HCT116 (cell line): ENCODE measurements at regions not wholly inside any gene's neighbourhood (a gene's known extent, or its start where the extent isn't known, plus 50 kb on each side); places are given as distances from the start of the nearest gene placed in this dataset.
A peak's percentile ranks its signal among the peaks of the same experiment; 100 is the strongest.

Experiments
- ATAC-seq: fragments of 200-7000 bp; cut with Tn5 transposase; 2 replicates; pipeline ENCODE4 v1.9.1; 2020; ENCODE audit warnings: mild to moderate bottlenecking, moderate library complexity
- BruUV-seq: library from RNA; stranded (reverse); fragments of 400-500 nt; replicated peaks from 2 replicates; lab custom pipeline; 2021; lab: Mats Ljungman, UMichigan
- CTCF ChIA-PET: fragments of 300-600 bp; sonication (Branson Sonifier 250); formaldehyde crosslinking; loops from one replicate; lab custom pipeline; 2021; ENCODE audit warnings: antibody characterized with exemption; lab: Charles Lee
- POLR2A ChIA-PET: fragments of 300-600, 350-600 bp; sonication (Branson Sonifier 250); formaldehyde crosslinking; loops from one replicate; lab custom pipeline; 2021; ENCODE audit warnings: antibody characterized with exemption; lab: Charles Lee
- RAD21 ChIA-PET, 2 experiments: fragments of 300-600 bp; sonication (Branson Sonifier 250); formaldehyde crosslinking; loops; one replicate each; lab custom pipeline; 2023; ENCODE audit warnings: low total read pairs in 2 of 2; ENCODE audit not compliant: uncharacterized antibody in 2 of 2, unreplicated experiment in 2 of 2, low non-redundant PET in 1 of 2; lab: Charles Lee
- DNase-seq: peaks from one replicate; pipeline ENCODE4 v3.0.0-alpha.2; 2010; ENCODE audit warnings: low read depth, low spot score
- H2AFZ ChIP-seq: fragments of 200-600 bp; shearing (Covaris generic), sonication (generic); 2 replicates; pipeline ENCODE4 v1.6.1; 2017; ENCODE audit warnings: low read depth, mixed run types, mixed read lengths, antibody characterized with exemption, low read length; ENCODE audit not compliant: poor library complexity, severe bottlenecking
- H3K27ac ChIP-seq: 2 replicates; pipeline ENCODE4 v1.5.1; 2012; ENCODE audit warnings: low read depth, low read length
- H3K27me3 ChIP-seq: fragments of 200-600 bp; sonication (generic); 2 replicates; pipeline ENCODE4 v1.6.1; 2016; ENCODE audit warnings: mixed run types, low read length, mixed read lengths; ENCODE audit not compliant: insufficient read depth
- H3K36me3 ChIP-seq, 2 experiments: fragments of 200-500 bp in 1 of 2; fragments of 200-600 bp in 1 of 2; sonication (Bioruptor generic) in 1 of 2; sonication (generic) in 1 of 2; 2 replicates each; pipeline versions ENCODE4 v1.5.1 to v1.6.1; 2014 to 2016; ENCODE audit warnings: low read length in 2 of 2, inconsistent platforms in 1 of 2, mixed read lengths in 1 of 2, mixed run types in 1 of 2; ENCODE audit not compliant: insufficient read depth in 2 of 2, control insufficient read depth in 1 of 2
- H3K4me1 ChIP-seq, 2 experiments: fragments of 200-600 bp in 1 of 2; sonication (generic) in 1 of 2; 2 replicates each; pipeline versions ENCODE4 v1.5.1 to v1.6.1; 2012 to 2017; ENCODE audit warnings: low read length in 2 of 2, inconsistent platforms in 1 of 2, mild to moderate bottlenecking in 1 of 2, mixed read lengths in 1 of 2, mixed run types in 1 of 2, moderate library complexity in 1 of 2; ENCODE audit not compliant: insufficient read depth in 2 of 2, control insufficient read depth in 1 of 2
- H3K4me2 ChIP-seq: fragments of 200-600 bp; sonication (generic); 2 replicates; pipeline ENCODE4 v1.6.1; 2017; ENCODE audit warnings: mixed run types, low read length, mixed read lengths
- H3K4me3 ChIP-seq, 2 experiments: fragments of 200-600 bp in 1 of 2; sonication (generic) in 1 of 2; replicated peaks in 1 of 2; 2 replicates each; pipeline ENCODE4 v1.5.1; 2011 to 2016; ENCODE audit warnings: low read length in 2 of 2, control low read depth in 1 of 2, low read depth in 1 of 2, mild to moderate bottlenecking in 1 of 2, mixed read lengths in 1 of 2, mixed run types in 1 of 2
- H3K79me2 ChIP-seq: fragments of 200-600 bp; sonication (generic); 2 replicates; pipeline ENCODE4 v1.6.1; 2017; ENCODE audit warnings: mild to moderate bottlenecking, mixed run types, low read length, moderate library complexity, mixed read lengths; ENCODE audit not compliant: insufficient read depth
- H3K9ac ChIP-seq: fragments of 200-600 bp; sonication (generic); 2 replicates; pipeline ENCODE4 v1.6.1; 2016; ENCODE audit warnings: low read length, mixed read lengths
- H3K9me2 ChIP-seq: fragments of 200-600 bp; sonication (generic), shearing (Covaris generic); 2 replicates; pipeline ENCODE4 v1.6.1; 2017; ENCODE audit warnings: mixed run types, mild to moderate bottlenecking, moderate library complexity; ENCODE audit not compliant: insufficient read depth
- H3K9me3 ChIP-seq, 2 experiments: fragments of 200-500 bp in 1 of 2; fragments of 200-600 bp in 1 of 2; sonication (Bioruptor generic) in 1 of 2; sonication (generic) in 1 of 2; 2 replicates each; pipeline ENCODE4 v1.6.1; 2014 to 2017; ENCODE audit warnings: low read length in 2 of 2, mixed read lengths in 2 of 2, inconsistent platforms in 1 of 2, low read depth in 1 of 2, mild to moderate bottlenecking in 1 of 2, mixed run types in 1 of 2, moderate library complexity in 1 of 2; ENCODE audit not compliant: control insufficient read depth in 1 of 2, insufficient read depth in 1 of 2
- H4K20me1 ChIP-seq: fragments of 200-600 bp; sonication (generic), shearing (Covaris generic); 2 replicates; pipeline ENCODE4 v1.6.1; 2017; ENCODE audit warnings: mixed run types, mild to moderate bottlenecking, moderate library complexity; ENCODE audit not compliant: insufficient read depth
- EGR1 ChIP-seq: IDR thresholded peaks from 2 replicates; pipeline ENCODE4 v1.6.1; 2012; ENCODE audit warnings: low read depth
- ELF1 ChIP-seq: IDR thresholded peaks from 2 replicates; pipeline ENCODE4 v1.6.1; 2012; ENCODE audit warnings: low read depth, borderline replicate concordance
- EZH2 ChIP-seq: fragments of 200-600 bp; sonication (generic); IDR thresholded peaks from 2 replicates; pipeline ENCODE4 v1.6.1; 2017; ENCODE audit warnings: antibody characterized with exemption, mixed run types
- EZH2phosphoT487 ChIP-seq: fragments of 200-600 bp; IDR thresholded peaks from 2 replicates; pipeline ENCODE4 v1.6.1; 2018; ENCODE audit warnings: antibody characterized with exemption, borderline replicate concordance
- FOSL1 ChIP-seq: IDR thresholded peaks from 2 replicates; pipeline ENCODE4 v1.6.1; 2012; ENCODE audit warnings: low read depth
- POLR2A ChIP-seq: IDR thresholded peaks from 2 replicates; pipeline ENCODE4 v1.7.0; 2011; ENCODE audit warnings: borderline replicate concordance; ENCODE audit not compliant: insufficient read depth, insufficient read length; ENCODE audit errors: extremely low read depth
- POLR2AphosphoS5 ChIP-seq: IDR thresholded peaks from 2 replicates; pipeline ENCODE4 v1.6.1; 2011; ENCODE audit warnings: mild to moderate bottlenecking, low read depth, low read length, moderate library complexity
- REST ChIP-seq: IDR thresholded peaks from 2 replicates; pipeline ENCODE4 v1.6.1; 2012; ENCODE audit warnings: low read depth
- SP1 ChIP-seq: IDR thresholded peaks from 2 replicates; pipeline ENCODE4 v1.6.1; 2012; ENCODE audit warnings: low read depth
- ZNF274 ChIP-seq: fragments of 200-500 bp; sonication (Bioruptor generic); IDR thresholded peaks from 2 replicates; pipeline ENCODE4 v1.6.1; 2014; ENCODE audit warnings: mild to moderate bottlenecking, low read depth, low read length, inconsistent platforms
- intact Hi-C: fragments of 100-400 bp; cut with micrococcal nuclease; formaldehyde crosslinking; loops from 2 replicates; pipeline ENCODE4 v1.10.0; 2022
- TF ChIP-seq, protein P1 (sequence below): IDR thresholded peaks from 2 replicates; pipeline ENCODE4 v1.6.1; 2011; ENCODE audit warnings: mild to moderate bottlenecking, low read length, moderate library complexity; ENCODE audit not compliant: insufficient replicate concordance; ENCODE audit errors: extremely low read depth
- TF ChIP-seq, protein P2 (sequence below): IDR thresholded peaks from 2 replicates; pipeline ENCODE4 v1.6.1; 2012
- TF ChIP-seq, protein P3 (sequence below), 3 experiments: fragments of 200-600 bp in 1 of 3; sonication (generic) in 1 of 3; IDR thresholded peaks in 2 of 3; conservative IDR thresholded peaks in 1 of 3; 2 replicates each; pipeline ENCODE4 v1.5.1; 2012 to 2017; ENCODE audit warnings: low read depth in 2 of 3, low read length in 2 of 3, antibody characterized with exemption in 1 of 3, borderline replicate concordance in 1 of 3, control low read depth in 1 of 3, mild to moderate bottlenecking in 1 of 3, mixed read lengths in 1 of 3, mixed run types in 1 of 3, moderate library complexity in 1 of 3; ENCODE audit not compliant: insufficient read depth in 1 of 3

DNA sequence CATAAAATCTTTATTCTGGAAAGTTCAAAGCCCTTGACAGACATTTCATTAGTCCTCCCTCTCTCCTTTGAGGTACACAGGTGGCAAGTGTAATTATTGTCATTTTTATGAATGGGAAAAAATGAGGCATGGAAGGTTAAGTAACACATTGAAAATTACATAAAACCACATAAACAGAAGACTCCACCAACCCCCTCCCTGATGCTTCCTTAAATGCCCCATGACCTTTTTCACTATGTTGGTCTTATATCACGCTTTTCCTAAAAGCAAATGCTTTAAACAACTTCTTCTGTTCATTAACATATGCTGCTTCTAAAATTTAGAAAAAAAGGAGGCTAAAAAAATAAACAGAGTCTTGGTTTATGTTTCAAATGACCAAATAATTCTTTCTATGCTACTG is 648.4 kb downstream of the PTPRC start:
- TF ChIP-seq FOSL1 (no peak), POLR2A (no peak), POLR2AphosphoS5 (no peak), SP1 (no peak), EGR1 (no peak)
- TF ChIP-seq, protein P1, sequence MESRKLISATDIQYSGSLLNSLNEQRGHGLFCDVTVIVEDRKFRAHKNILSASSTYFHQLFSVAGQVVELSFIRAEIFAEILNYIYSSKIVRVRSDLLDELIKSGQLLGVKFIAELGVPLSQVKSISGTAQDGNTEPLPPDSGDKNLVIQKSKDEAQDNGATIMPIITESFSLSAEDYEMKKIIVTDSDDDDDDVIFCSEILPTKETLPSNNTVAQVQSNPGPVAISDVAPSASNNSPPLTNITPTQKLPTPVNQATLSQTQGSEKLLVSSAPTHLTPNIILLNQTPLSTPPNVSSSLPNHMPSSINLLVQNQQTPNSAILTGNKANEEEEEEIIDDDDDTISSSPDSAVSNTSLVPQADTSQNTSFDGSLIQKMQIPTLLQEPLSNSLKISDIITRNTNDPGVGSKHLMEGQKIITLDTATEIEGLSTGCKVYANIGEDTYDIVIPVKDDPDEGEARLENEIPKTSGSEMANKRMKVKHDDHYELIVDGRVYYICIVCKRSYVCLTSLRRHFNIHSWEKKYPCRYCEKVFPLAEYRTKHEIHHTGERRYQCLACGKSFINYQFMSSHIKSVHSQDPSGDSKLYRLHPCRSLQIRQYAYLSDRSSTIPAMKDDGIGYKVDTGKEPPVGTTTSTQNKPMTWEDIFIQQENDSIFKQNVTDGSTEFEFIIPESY = no peak
- TF ChIP-seq, all 23 proteins: peak for 0
- H3K79me2 ChIP-seq = no peaks in the 10 kb centered on the region
- ChIA-PET CTCF (no interaction called here), POLR2A (no interaction called here), RAD21 (no interaction called here)
- no peaks in the 10 kb centered on the region; the same call in 1 of the 2 replicates for H3K9me2 ChIP-seq
- H3K36me3 ChIP-seq = no peaks in the 10 kb centered on the region
- no peak overlapping the region for H3K4me2 ChIP-seq
- no TSS peak for BruUV-seq
- no peaks in the 10 kb centered on the region for H3K4me1 ChIP-seq
- no peak overlapping the region for H3K27ac ChIP-seq
- H3K4me3 ChIP-seq = no peak overlapping the region
- intact Hi-C loops = no loop called here
- DNase-seq (no peak), ATAC-seq (no peak)
- H3K27me3 ChIP-seq = no peaks in the 10 kb centered on the region
- no peak overlapping the region for H2AFZ ChIP-seq
- no peaks in the 10 kb centered on the region for H4K20me1 ChIP-seq
- no peak overlapping the region for H3K9ac ChIP-seq
- no peaks in the 10 kb centered on the region for H3K9me3 ChIP-seq

- ChIA-PET POLR2A (no interaction called here), CTCF (no interaction called here), RAD21 (no interaction called here)
- Histone ChIP-seq H3K9me2 (no peaks in the 10 kb centered on the region; the same call in 1 of the 2 replicates), H3K4me1 (no peaks in the 10 kb centered on the region), H3K9me3 (no peaks in the 10 kb centered on the region), H3K4me2 (no peak overlapping the region), H3K4me3 (no peak overlapping the region), H3K27me3 (no peaks in the 10 kb centered on the region), H4K20me1 (no peaks in the 10 kb centered on the region), H2AFZ (no peak overlapping the region), H3K36me3 (no peaks in the 10 kb centered on the region), H3K9ac (no peak overlapping the region), H3K27ac (no peak overlapping the region), H3K79me2 (no peaks in the 10 kb centered on the region)
- ATAC-seq = peak; percentile 42; the same call in 1 of the 2 replicates
- intact Hi-C loops = no loop called here
- BruUV-seq = no TSS peak
- DNase-seq = no peak
- TF ChIP-seq EZH2phosphoT487 (no peak), EGR1 (no peak), SP1 (no peak), FOSL1 (no peak), ZNF274 (no peak), REST (no peak), ELF1 (no peak), EZH2 (no peak)
- TF ChIP-seq, protein P2, sequence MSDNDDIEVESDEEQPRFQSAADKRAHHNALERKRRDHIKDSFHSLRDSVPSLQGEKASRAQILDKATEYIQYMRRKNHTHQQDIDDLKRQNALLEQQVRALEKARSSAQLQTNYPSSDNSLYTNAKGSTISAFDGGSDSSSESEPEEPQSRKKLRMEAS = no peak
- TF ChIP-seq, protein P3, sequence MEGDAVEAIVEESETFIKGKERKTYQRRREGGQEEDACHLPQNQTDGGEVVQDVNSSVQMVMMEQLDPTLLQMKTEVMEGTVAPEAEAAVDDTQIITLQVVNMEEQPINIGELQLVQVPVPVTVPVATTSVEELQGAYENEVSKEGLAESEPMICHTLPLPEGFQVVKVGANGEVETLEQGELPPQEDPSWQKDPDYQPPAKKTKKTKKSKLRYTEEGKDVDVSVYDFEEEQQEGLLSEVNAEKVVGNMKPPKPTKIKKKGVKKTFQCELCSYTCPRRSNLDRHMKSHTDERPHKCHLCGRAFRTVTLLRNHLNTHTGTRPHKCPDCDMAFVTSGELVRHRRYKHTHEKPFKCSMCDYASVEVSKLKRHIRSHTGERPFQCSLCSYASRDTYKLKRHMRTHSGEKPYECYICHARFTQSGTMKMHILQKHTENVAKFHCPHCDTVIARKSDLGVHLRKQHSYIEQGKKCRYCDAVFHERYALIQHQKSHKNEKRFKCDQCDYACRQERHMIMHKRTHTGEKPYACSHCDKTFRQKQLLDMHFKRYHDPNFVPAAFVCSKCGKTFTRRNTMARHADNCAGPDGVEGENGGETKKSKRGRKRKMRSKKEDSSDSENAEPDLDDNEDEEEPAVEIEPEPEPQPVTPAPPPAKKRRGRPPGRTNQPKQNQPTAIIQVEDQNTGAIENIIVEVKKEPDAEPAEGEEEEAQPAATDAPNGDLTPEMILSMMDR (IDR thresholded peaks at IDR 0.05 in 2 of 3, conservative IDR thresholded peaks at IDR 0.05 in 1 of 3; ENCODE audit: borderline replicate concordance in 1 of 3, insufficient read depth in 1 of 3, low read depth in 2 of 3, low read length in 2 of 3) = no peak
These were observed 648.8 kb downstream of the PTPRC start for GRCh38 chr1:199287647-199288046.
